ENCODE measurements at regions not wholly inside any gene's neighbourhood (a gene's known extent, or its start where the extent isn't known, plus 50 kb on each side); places are given as distances from the start of the nearest gene placed in this dataset.

DNA sequence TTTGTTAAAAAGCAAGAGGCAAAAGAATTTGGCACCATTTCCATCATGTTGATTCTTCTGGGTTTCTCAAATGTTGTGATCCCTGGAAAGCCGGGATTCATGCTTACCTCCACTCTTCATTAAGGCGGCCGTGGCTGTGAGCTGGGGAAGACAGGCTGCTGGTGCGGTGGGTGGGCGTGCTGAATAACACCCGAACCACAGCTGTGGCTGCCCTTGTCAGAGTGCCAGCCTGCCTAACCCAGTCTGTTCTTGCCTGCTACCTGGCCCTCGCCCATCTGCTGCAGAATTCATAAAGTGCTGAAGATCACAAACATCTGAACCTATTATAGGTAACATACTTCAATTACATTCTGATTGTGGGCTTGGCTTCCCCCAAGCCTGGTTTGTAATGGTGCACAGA lies 95.8 kb upstream of the RCN1 start:
- Histone ChIP-seq H3K56ac (replicated peaks; ENCODE audit: insufficient read length, low read depth, low read length) (no peak overlapping the region), H4K20me1 (replicated peaks in 1 of 2; ENCODE audit: control insufficient read depth in 1 of 2, insufficient read depth in 2 of 2, low read length in 2 of 2) (no peaks in the 10 kb centered on the region), H2BK15ac (ENCODE audit: low read length) (no peak overlapping the region), H3K27ac (ENCODE audit: low read depth, low read length) (no peak overlapping the region), H4K91ac (replicated peaks; ENCODE audit: insufficient read length, low read length) (no peak overlapping the region), H3K9ac (replicated peaks in 1 of 4; ENCODE audit: extremely low read depth in 1 of 4, low read depth in 3 of 4, low read length in 3 of 4) (no peak overlapping the region), H3K79me1 (ENCODE audit: low read depth, low read length) (no peaks in the 10 kb centered on the region), H2BK120ac (replicated peaks; ENCODE audit: low read depth, low read length) (no peak overlapping the region), H3K79me2 (ENCODE audit: control insufficient read depth in 1 of 2, insufficient read depth in 2 of 2, low read length in 2 of 2) (no peaks in the 10 kb centered on the region), H2BK20ac (ENCODE audit: low read length) (no peak overlapping the region), H3K4me3 (ENCODE audit: extremely low read depth in 1 of 4, insufficient read depth in 2 of 4, low read depth in 3 of 4, low read length in 4 of 4) (no peak overlapping the region), H2BK5ac (ENCODE audit: low read depth, low read length) (no peak overlapping the region), H2AFZ (ENCODE audit: low read length) (0 out of 2 replicates have a peak overlapping the region, but pooled peaks have one; percentile 55), H4K5ac (ENCODE audit: insufficient read length, low read depth, low read length) (no peak overlapping the region), H3K36me3 (ENCODE audit: control insufficient read depth in 2 of 4, insufficient read depth in 4 of 4, low read length in 3 of 4) (no peaks in the 10 kb centered on the region), H3K4me2 (ENCODE audit: insufficient read depth in 1 of 2, low read depth in 2 of 2, low read length in 2 of 2) (no peak overlapping the region), H3K23me2 (ENCODE audit: low read depth, low read length) (no peaks in the 10 kb centered on the region), H3K9me3 (ENCODE audit: insufficient read depth in 2 of 2, low read depth in 1 of 2, low read length in 1 of 2) (no peaks in the 10 kb centered on the region), H3K27me3 (replicated peaks in 1 of 4; ENCODE audit: control insufficient read depth in 3 of 4, extremely low read depth in 1 of 4, insufficient read depth in 3 of 4, low read length in 3 of 4) (no peaks in the 10 kb centered on the region), H4K8ac (ENCODE audit: extremely low read depth, insufficient read depth, low read length) (no peak overlapping the region), H3K14ac (ENCODE audit: insufficient read length) (no peak overlapping the region), H3K4ac (replicated peaks; ENCODE audit: insufficient read length, low read depth, low read length) (no peak overlapping the region), H2AK5ac (ENCODE audit: low read depth, low read length) (no peak overlapping the region), H3K23ac (ENCODE audit: insufficient read length) (no peak overlapping the region), H2BK12ac (ENCODE audit: low read depth, low read length) (no peak overlapping the region), H3K18ac (ENCODE audit: extremely low read depth, low read length) (no peak overlapping the region), H3K4me1 (replicated peaks in 1 of 4; ENCODE audit: control insufficient read depth in 3 of 4, insufficient read depth in 4 of 4, low read length in 3 of 4) (no peaks in the 10 kb centered on the region)
- WGBS, 2 experiments (ENCODE audit: extremely low coverage in 1 of 2, insufficient coverage in 1 of 2, insufficient read length in 1 of 2, insufficient replicate concordance in 2 of 2, low coverage in 1 of 2, low lambda C conversion rate in 2 of 2, missing lambda C conversion rate in 1 of 2), result 70% methylated on average over 7 of the region's 7 CpGs; no CpG with 5 or more reads in 1 of the 2 experiments
- no peak for DNase-seq (ENCODE audit: low read depth in 1 of 2, low spot score in 2 of 2)
- CTCF ChIA-PET (ENCODE audit: partially characterized antibody), result interaction anchor here (1.7 to 3.9 kb wide), 2 partner anchors 10 to 12 kb away, joined by 7 to 12 read pairs; no protein-coding TSS in a partner anchor
- TF ChIP-seq NRF1 (IDR thresholded peaks at IDR 0.05; ENCODE audit: low read depth, low read length) (no peak), TAF7 (optimal IDR thresholded peaks at IDR 0.05; ENCODE audit: borderline replicate concordance, low read depth, low read length) (no peak), RAD21 (IDR thresholded peaks at IDR 0.05 in 1 of 2, conservative IDR thresholded peaks at IDR 0.05 in 1 of 2; ENCODE audit: low read depth in 2 of 2, low read length in 2 of 2) (no peak), CTBP2 (IDR thresholded peaks at IDR 0.05; ENCODE audit: borderline replicate concordance, insufficient read depth, insufficient read length, low read length) (no peak), JUN (IDR thresholded peaks at IDR 0.05; ENCODE audit: low read depth, low read length) (no peak), HDAC2 (IDR thresholded peaks at IDR 0.05; ENCODE audit: borderline replicate concordance in 1 of 2, low read depth in 2 of 2, low read length in 2 of 2) (no peak), CREB1 (IDR thresholded peaks at IDR 0.05) (no peak)
- FAIRE-seq, result no peak
- POLR2A ChIA-PET (ENCODE audit: partially characterized antibody), result no interaction called here

Data from H1 (cell line).